Natural killer cell (primary cell): ENCODE measurements at regions not wholly inside any gene's neighbourhood (a gene's known extent, or its start where the extent isn't known, plus 50 kb on each side); places are given as distances from the start of the nearest gene placed in this dataset.
"Not testable (repeated sequence)": the region's sequence is repeated elsewhere in the genome, so short reads cannot be mapped to it uniquely, and the experiment has no call there.

Source experiments
- ATAC-seq, 3 donors: fragments of 150-1000 bp in 2 of 3; fragments of 200-7000 bp in 1 of 3; cut with Tn5 transposase; 1 replicate in 1 of 3; 2 replicates in 2 of 3; pipeline ENCODE4 v1.10.0; 2021; ENCODE audit warnings: mild to moderate bottlenecking in 2 of 3, moderate library complexity in 2 of 3
- DNase-seq, 2 donors: peaks; one replicate each; pipeline versions ENCODE4 v3.0.0 to v3.0.0-alpha.2; 2013 to 2021; ENCODE audit warnings: mixed read lengths in 1 of 2
- H3K27ac ChIP-seq: one replicate; pipeline ENCODE4 v1.5.1; 2013; ENCODE audit warnings: mild to moderate bottlenecking, low read length
- H3K27me3 ChIP-seq: one replicate; pipeline ENCODE4 v1.6.1; 2013; ENCODE audit warnings: low read length; ENCODE audit not compliant: control insufficient read depth, insufficient read depth
- H3K36me3 ChIP-seq: one replicate; pipeline ENCODE4 v1.6.1; 2013; ENCODE audit warnings: low read length; ENCODE audit not compliant: control insufficient read depth, insufficient read depth
- H3K4me1 ChIP-seq: one replicate; pipeline ENCODE4 v1.6.1; 2013; ENCODE audit warnings: low read length; ENCODE audit not compliant: control insufficient read depth, insufficient read depth
- H3K4me3 ChIP-seq: one replicate; pipeline ENCODE4 v1.5.1; 2013; ENCODE audit warnings: low read length
- H3K9me3 ChIP-seq: one replicate; pipeline ENCODE4 v1.6.1; 2013; ENCODE audit warnings: low read length; ENCODE audit not compliant: control insufficient read depth, insufficient read depth
- H3K27ac Mint-ChIP-seq, 2 donors: one replicate each; pipeline ENCODE4 v1.8.0; 2022; ENCODE audit warnings: mild to moderate bottlenecking in 2 of 2, mixed read lengths in 2 of 2, moderate library complexity in 1 of 2
- H3K27me3 Mint-ChIP-seq, 2 donors: one replicate each; pipeline ENCODE4 v1.8.0; 2022; ENCODE audit warnings: low read depth in 2 of 2, mixed read lengths in 2 of 2
- H3K36me3 Mint-ChIP-seq: one replicate; pipeline ENCODE4 v1.8.0; 2022; ENCODE audit warnings: mixed read lengths
- H3K4me1 Mint-ChIP-seq, 2 donors: one replicate each; pipeline ENCODE4 v1.8.0; 2022; ENCODE audit warnings: mixed read lengths in 2 of 2
- H3K4me3 Mint-ChIP-seq: one replicate; pipeline ENCODE4 v1.8.0; 2022; ENCODE audit warnings: mild to moderate bottlenecking, moderate library complexity, mixed read lengths
- H3K9me3 Mint-ChIP-seq, 2 donors: one replicate each; pipeline ENCODE4 v1.8.0; 2022; ENCODE audit warnings: mixed read lengths in 2 of 2
- CTCF ChIP-seq: fragments of 200-600 bp; IDR thresholded peaks from one replicate; pipeline ENCODE4 v1.8.0; 2022; ENCODE audit warnings: antibody characterized with exemption
- WGBS: methylation state at CpG from one replicate; pipeline ENCODE4 v1.1.7; 2013; ENCODE audit warnings: missing lambda C conversion rate; ENCODE audit not compliant: insufficient coverage; 5-methylcytosine and 5-hydroxymethylcytosine counted together
- intact Hi-C: fragments of 100-400 bp; cut with micrococcal nuclease; formaldehyde crosslinking; loops from one replicate; pipeline ENCODE4 v1.14.2; 2022

DNA sequence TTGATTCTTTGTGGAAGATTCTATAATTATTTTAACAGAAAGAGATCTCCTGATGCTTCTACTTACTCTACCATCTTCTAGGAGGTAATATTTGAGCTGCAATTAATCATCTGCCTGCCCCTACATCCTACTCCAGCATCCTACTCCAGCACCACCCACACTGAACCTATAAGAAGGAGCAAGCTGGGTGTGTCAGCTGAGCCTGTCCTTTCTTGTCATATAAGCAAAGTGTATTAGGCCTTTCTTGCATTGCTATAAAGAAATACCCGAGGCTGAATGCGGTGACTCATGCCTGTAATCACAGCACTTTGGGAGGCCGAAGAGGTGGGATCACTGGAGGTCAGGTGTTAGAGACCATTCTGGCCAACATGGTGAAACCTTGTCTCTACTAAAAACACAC, 84.2 kb upstream of the ARG1 start:
- ATAC-seq (no peak), DNase-seq (no peak)
- Histone ChIP-seq H3K36me3 (no peaks in the 10 kb centered on the region), H3K4me3 (no peak overlapping the region), H3K4me1 (no peaks in the 10 kb centered on the region), H3K27me3 (no peaks in the 10 kb centered on the region), H3K27ac (no peak overlapping the region), H3K9me3 (no peaks in the 10 kb centered on the region)
- Mint-ChIP-seq H3K4me1 (no peaks in the 10 kb centered on the region), H3K36me3 (no peaks in the 10 kb centered on the region), H3K4me3 (no peak overlapping the region), H3K27me3 (peaks cover 2 to 3% of the 10 kb centered on the region in 2 donors), H3K9me3 (no peaks in the 10 kb centered on the region), H3K27ac (no peak overlapping the region)
- TF ChIP-seq CTCF: no peak
- intact Hi-C loops: no loop called here
- 82% methylated on average over 3 of the region's 3 CpGs for WGBS

GRCh38 chr6:131490441-131490840, 82.6 kb upstream of the ARG1 start:
- no peaks in the 10 kb centered on the region for H3K36me3 ChIP-seq
- no peak overlapping the region for H3K4me3 ChIP-seq
- no peak for DNase-seq
- H3K9me3 ChIP-seq: no peaks in the 10 kb centered on the region
- no peak for ATAC-seq
- H3K27me3 ChIP-seq: no peaks in the 10 kb centered on the region
- H3K27ac ChIP-seq: no peak overlapping the region
- H3K4me3 Mint-ChIP-seq: no peak overlapping the region
- no peak for TF ChIP-seq CTCF
- H3K27me3 Mint-ChIP-seq: peaks cover 0 to 3% of the 10 kb centered on the region in 2 donors
- intact Hi-C loops: no loop called here
- 37% methylated on average over 3 of the region's 3 CpGs for WGBS
- H3K4me1 Mint-ChIP-seq: no peaks in the 10 kb centered on the region
- H3K36me3 Mint-ChIP-seq: no peaks in the 10 kb centered on the region
- H3K4me1 ChIP-seq: no peaks in the 10 kb centered on the region
- H3K9me3 Mint-ChIP-seq: no peaks in the 10 kb centered on the region
- H3K27ac Mint-ChIP-seq: no peak overlapping the region

DNA sequence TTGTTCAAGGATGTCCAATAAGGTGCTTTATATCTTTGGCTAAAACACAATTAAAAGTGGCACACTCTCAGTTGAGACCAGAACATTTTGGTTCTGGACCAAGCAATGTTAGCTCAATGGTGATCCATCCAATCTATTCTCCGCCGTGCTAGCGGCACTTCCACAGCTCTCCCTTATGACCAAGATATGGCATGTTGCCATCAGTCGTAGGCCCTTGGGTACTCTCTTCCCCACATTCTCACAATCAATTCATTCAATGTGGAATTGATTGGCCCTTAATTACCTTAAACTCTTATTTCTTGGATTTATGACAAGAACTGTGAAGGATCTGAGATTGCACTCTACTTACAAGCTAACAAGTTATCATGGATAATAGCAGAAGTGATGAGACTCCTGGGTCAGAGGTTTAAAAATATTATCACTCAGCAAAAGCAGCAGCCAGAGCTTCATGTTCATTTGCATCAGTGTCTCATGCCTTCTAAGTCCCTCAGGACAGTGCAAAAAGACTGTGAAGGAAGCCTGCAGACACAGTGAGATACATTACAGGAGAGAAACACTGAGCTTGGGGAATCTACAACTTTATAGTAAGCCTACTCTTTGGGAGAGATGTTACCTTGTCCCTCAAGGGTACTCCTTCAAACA, 80.0 kb upstream of the ARG1 start:
- H3K27ac Mint-ChIP-seq: no peak overlapping the region
- no peak for TF ChIP-seq CTCF
- no peak overlapping the region for H3K4me3 Mint-ChIP-seq
- intact Hi-C loops: no loop called here
- DNase-seq: no peak
- H3K27me3 Mint-ChIP-seq: peaks cover 0 to 3% of the 10 kb centered on the region in 2 donors
- Histone ChIP-seq H3K9me3 (no peaks in the 10 kb centered on the region), H3K36me3 (no peaks in the 10 kb centered on the region), H3K27me3 (no peaks in the 10 kb centered on the region), H3K4me3 (no peak overlapping the region), H3K4me1 (no peaks in the 10 kb centered on the region), H3K27ac (no peak overlapping the region)
- ATAC-seq: no peak
- no peaks in the 10 kb centered on the region for H3K36me3 Mint-ChIP-seq
- 100% methylated on average over 4 of the region's 4 CpGs for WGBS
- H3K4me1 Mint-ChIP-seq: no peaks in the 10 kb centered on the region
- no peaks in the 10 kb centered on the region for H3K9me3 Mint-ChIP-seq

- H3K9me3 ChIP-seq, H3K4me3 ChIP-seq, H3K4me3 Mint-ChIP-seq, H3K27ac ChIP-seq, H3K9me3 Mint-ChIP-seq, H3K36me3 Mint-ChIP-seq, H3K27me3 ChIP-seq, H3K27me3 Mint-ChIP-seq, H3K36me3 ChIP-seq, ATAC-seq, H3K27ac Mint-ChIP-seq, H3K4me1 ChIP-seq, DNase-seq, H3K4me1 Mint-ChIP-seq, intact Hi-C loops: not testable (repeated sequence)
- WGBS: 80% methylated on average over 3 of the region's 5 CpGs
These were observed 68.6 kb upstream of the ARG1 start for GRCh38 chr6:131504387-131504786.
